PC-3 (cell line): ENCODE measurements at regions not wholly inside any gene's neighbourhood (a gene's known extent, or its start where the extent isn't known, plus 50 kb on each side); places are given as distances from the start of the nearest gene placed in this dataset.

ENCODE experiments used
- ATAC-seq: fragments of 200-7000 bp; cut with Tn5 transposase; 2 replicates; pipeline ENCODE4 v1.9.1; 2020; ENCODE audit warnings: mild to moderate bottlenecking, moderate library complexity
- BruUV-seq: library from RNA; stranded (reverse); fragments of 400-500 nt; replicated peaks from 2 replicates; lab custom pipeline; 2021; lab: Mats Ljungman, UMichigan
- CTCF ChIA-PET: fragments of 300-600 bp; sonication (Branson Sonifier 250); formaldehyde crosslinking; loops from one replicate; lab custom pipeline; 2022; ENCODE audit warnings: antibody characterized with exemption; lab: Charles Lee
- POLR2A ChIA-PET: fragments of 300-600 bp; sonication (Branson Sonifier 250); formaldehyde crosslinking; loops from one replicate; lab custom pipeline; 2022; ENCODE audit warnings: antibody characterized with exemption; ENCODE audit not compliant: unreplicated experiment; lab: Charles Lee
- DNase-seq: peaks from one replicate; pipeline ENCODE4 v3.0.0-alpha.2; 2015
- H2AFZ ChIP-seq: fragments of 300-600 bp; sonication (generic); 2 replicates; pipeline ENCODE4 v1.6.0; 2016; ENCODE audit warnings: antibody characterized with exemption, low read length
- H3F3A ChIP-seq: fragments of 300-600 bp; sonication (generic); one replicate; pipeline ENCODE4 v1.6.0; 2017; ENCODE audit warnings: antibody characterized with exemption, low read length, control low read depth, mild to moderate bottlenecking; ENCODE audit not compliant: unreplicated experiment
- H3K27ac ChIP-seq: fragments of 300-600 bp; sonication (generic); 2 replicates; pipeline ENCODE4 v1.5.1; 2016; ENCODE audit warnings: mild to moderate bottlenecking, low read length
- H3K27me3 ChIP-seq: fragments of 300-600 bp; sonication (generic); 2 replicates; pipeline ENCODE4 v1.6.1; 2016; ENCODE audit warnings: low read length, mixed read lengths
- H3K36me3 ChIP-seq: fragments of 300-600 bp; sonication (generic); 2 replicates; pipeline ENCODE4 v1.6.1; 2016; ENCODE audit warnings: low read depth, mixed run types, low read length, mixed read lengths
- H3K4me1 ChIP-seq: fragments of 300-600 bp; sonication (generic); 2 replicates; pipeline ENCODE4 v1.5.1; 2016; ENCODE audit warnings: low read length; ENCODE audit not compliant: insufficient read depth
- H3K4me2 ChIP-seq: fragments of 300-600 bp; sonication (generic); 2 replicates; pipeline ENCODE4 v1.6.0; 2016; ENCODE audit warnings: low read length
- H3K4me3 ChIP-seq: fragments of 300-600 bp; sonication (generic); 2 replicates; pipeline ENCODE4 v1.5.1; 2016; ENCODE audit warnings: mild to moderate bottlenecking, low read length, mixed read lengths
- H3K79me2 ChIP-seq: fragments of 300-600 bp; sonication (generic); 2 replicates; pipeline ENCODE4 v1.6.1; 2017; ENCODE audit warnings: low read length, mixed read lengths
- H3K9ac ChIP-seq: fragments of 300-600 bp; sonication (generic); 2 replicates; pipeline ENCODE4 v1.6.0; 2016; ENCODE audit warnings: mild to moderate bottlenecking, low read length
- H3K9me2 ChIP-seq: fragments of 300-600 bp; sonication (generic); replicated peaks from 2 replicates; pipeline ENCODE4 v1.6.1; 2016; ENCODE audit warnings: mixed run types, low read length, mixed read lengths
- H3K9me3 ChIP-seq: fragments of 300-600 bp; sonication (generic); 2 replicates; pipeline ENCODE4 v1.6.1; 2016; ENCODE audit warnings: low read length, mixed read lengths
- H4K20me1 ChIP-seq: fragments of 300-600 bp; sonication (generic); 2 replicates; pipeline ENCODE4 v1.6.1; 2016; ENCODE audit warnings: low read length, mixed read lengths
- CTCF ChIP-seq: fragments of 300-600 bp; sonication (generic); conservative IDR thresholded peaks from 2 replicates; pipeline ENCODE4 v1.5.1; 2017; ENCODE audit warnings: antibody characterized with exemption, low read depth, mild to moderate bottlenecking, low read length
- EZH2 ChIP-seq: fragments of 300-600 bp; sonication (generic); IDR thresholded peaks from one replicate; pipeline ENCODE4 v1.6.1; 2017; ENCODE audit warnings: antibody characterized with exemption, mild to moderate bottlenecking, low read length; ENCODE audit not compliant: unreplicated experiment
- EZH2phosphoT487 ChIP-seq: fragments of 300-600 bp; sonication (generic); IDR thresholded peaks from 2 replicates; pipeline ENCODE4 v1.6.1; 2018; ENCODE audit warnings: mild to moderate bottlenecking, antibody characterized with exemption, low read length, borderline replicate concordance
- intact Hi-C: fragments of 100-400 bp; cut with micrococcal nuclease; formaldehyde crosslinking; loops from 2 replicates; pipeline ENCODE4 v1.9.0; 2023

GRCh38 chr12:19970116-19970515 is 398.2 kb upstream of the PDE3A start:
- no peak for ATAC-seq
- H3K9me2 ChIP-seq, result no peaks in the 10 kb centered on the region
- no peaks in the 10 kb centered on the region for H3K79me2 ChIP-seq
- ChIA-PET CTCF (no interaction called here), POLR2A (no interaction called here)
- H3K4me3 ChIP-seq, result no peak overlapping the region
- DNase-seq, result no peak
- H3K4me1 ChIP-seq, result no peaks in the 10 kb centered on the region
- H3K9ac ChIP-seq, result no peak overlapping the region
- H3K36me3 ChIP-seq, result no peaks in the 10 kb centered on the region
- no peaks in the 10 kb centered on the region for H3K9me3 ChIP-seq
- H4K20me1 ChIP-seq, result no peaks in the 10 kb centered on the region
- H3F3A ChIP-seq, result no peaks in the 10 kb centered on the region
- no peaks in the 10 kb centered on the region for H3K27me3 ChIP-seq
- no peak overlapping the region for H3K4me2 ChIP-seq
- BruUV-seq, result no TSS peak
- no peak overlapping the region for H2AFZ ChIP-seq
- intact Hi-C loops, result no loop called here
- no peak overlapping the region for H3K27ac ChIP-seq
- TF ChIP-seq EZH2phosphoT487 (no peak), EZH2 (no peak)

- DNase-seq (no peak), ATAC-seq (no peak)
- no peaks in the 10 kb centered on the region for H3K4me1 ChIP-seq
- H3K9me3 ChIP-seq, result no peaks in the 10 kb centered on the region
- intact Hi-C loops, result no loop called here
- H4K20me1 ChIP-seq, result no peaks in the 10 kb centered on the region
- no peak overlapping the region for H2AFZ ChIP-seq
- H3K27me3 ChIP-seq, result no peaks in the 10 kb centered on the region
- H3K4me3 ChIP-seq, result no peak overlapping the region
- H3K9me2 ChIP-seq, result no peaks in the 10 kb centered on the region
- no TSS peak for BruUV-seq
- H3K27ac ChIP-seq, result no peak overlapping the region
- no peaks in the 10 kb centered on the region for H3K79me2 ChIP-seq
- ChIA-PET POLR2A (no interaction called here), CTCF (no interaction called here)
- H3F3A ChIP-seq, result no peaks in the 10 kb centered on the region
- H3K4me2 ChIP-seq, result no peak overlapping the region
- TF ChIP-seq EZH2phosphoT487, result no peak
- TF ChIP-seq CTCF, result no peak
- TF ChIP-seq EZH2, result no peak
- H3K36me3 ChIP-seq, result no peaks in the 10 kb centered on the region
- H3K9ac ChIP-seq, result no peak overlapping the region
Observed at GRCh38 chr12:19970821-19971220, 397.5 kb upstream of the PDE3A start.

GRCh38 chr12:19971361-19972280 is 396.7 kb upstream of the PDE3A start:
- ATAC-seq (no peak), DNase-seq (no peak)
- Histone ChIP-seq H3K27ac (no peak overlapping the region), H3K4me2 (no peak overlapping the region), H4K20me1 (no peaks in the 10 kb centered on the region), H3K9ac (no peak overlapping the region), H3K27me3 (no peaks in the 10 kb centered on the region), H3K4me3 (no peak overlapping the region), H2AFZ (no peak overlapping the region), H3K9me3 (no peaks in the 10 kb centered on the region), H3F3A (no peaks in the 10 kb centered on the region), H3K9me2 (no peaks in the 10 kb centered on the region), H3K36me3 (no peaks in the 10 kb centered on the region), H3K4me1 (no peaks in the 10 kb centered on the region), H3K79me2 (no peaks in the 10 kb centered on the region)
- CTCF ChIA-PET, result no interaction called here
- POLR2A ChIA-PET, result no interaction called here
- intact Hi-C loops, result no loop called here
- TF ChIP-seq CTCF, result no peak
- no peak for TF ChIP-seq EZH2
- no peak for TF ChIP-seq EZH2phosphoT487
- no TSS peak for BruUV-seq
